T-helper 2 cell treated with Interferon-gamma antibody and Interleukin-4, amounts not matched to agents 100 ng/mL and 5 ng/mL, for 36 hours (primary cell): ENCODE measurements at regions not wholly inside any gene's neighbourhood (a gene's known extent, or its start where the extent isn't known, plus 50 kb on each side); places are given as distances from the start of the nearest gene placed in this dataset.
"Not testable (repeated sequence)": the region's sequence is repeated elsewhere in the genome, so short reads cannot be mapped to it uniquely, and the experiment has no call there.

ENCODE experiments used
- intact Hi-C: fragments of 100-400 bp; cut with micrococcal nuclease; formaldehyde crosslinking; loops from one replicate; pipeline ENCODE4 v1.15.1; 2023

GRCh38 chr7:138313829-138314178 lies 146.3 kb upstream of the TRIM24 start:
- intact Hi-C loops, result no loop called here

GRCh38 chr7:138316421-138317043 lies 143.5 kb upstream of the TRIM24 start:
- intact Hi-C loops, result no loop called here

GRCh38 chr7:138317044-138317596 lies 142.9 kb upstream of the TRIM24 start:
- intact Hi-C loops, result no loop called here

GRCh38 chr7:138324941-138325340 lies 135.1 kb upstream of the TRIM24 start:
- intact Hi-C loops, result no loop called here

- intact Hi-C loops, result no loop called here
Measured at GRCh38 chr7:138325434-138325833, 134.6 kb upstream of the TRIM24 start.

- intact Hi-C loops, result no loop called here
Measured at GRCh38 chr7:138328215-138328614, 131.8 kb upstream of the TRIM24 start.

GRCh38 chr7:138332850-138333249 lies 127.2 kb upstream of the TRIM24 start:
- intact Hi-C loops, result not testable (repeated sequence)

- intact Hi-C loops, result no loop called here
Measured at GRCh38 chr7:138338361-138338760, 121.7 kb upstream of the TRIM24 start.

- intact Hi-C loops, result not testable (repeated sequence)
Measured at GRCh38 chr7:138339229-138339628, 120.8 kb upstream of the TRIM24 start.

GRCh38 chr7:138342990-138343389 lies 117.1 kb upstream of the TRIM24 start:
- intact Hi-C loops, result no loop called here

- intact Hi-C loops, result no loop called here
Measured at GRCh38 chr7:138345567-138345966, 114.5 kb upstream of the TRIM24 start.

- intact Hi-C loops, result no loop called here
Measured at GRCh38 chr7:138346975-138347374, 113.1 kb upstream of the TRIM24 start.

- intact Hi-C loops, result no loop called here
Measured at GRCh38 chr7:138349841-138350700, 110.0 kb upstream of the TRIM24 start.

GRCh38 chr7:138350701-138351357 lies 109.2 kb upstream of the TRIM24 start:
- intact Hi-C loops, result no loop called here

GRCh38 chr7:138352570-138353461 lies 107.2 kb upstream of the TRIM24 start:
- intact Hi-C loops, result no loop called here

- intact Hi-C loops, result no loop called here
Measured at GRCh38 chr7:138354066-138354465, 106.0 kb upstream of the TRIM24 start.

GRCh38 chr7:138355254-138355653 lies 104.8 kb upstream of the TRIM24 start:
- intact Hi-C loops, result no loop called here

GRCh38 chr7:138358850-138359341 lies 101.2 kb upstream of the TRIM24 start:
- intact Hi-C loops, result no loop called here

GRCh38 chr7:138359870-138360559 lies 100.0 kb upstream of the TRIM24 start:
- intact Hi-C loops, result no loop called here

GRCh38 chr7:138363721-138364120 lies 96.3 kb upstream of the TRIM24 start:
- intact Hi-C loops, result no loop called here
